ENCODE measurements at regions not wholly inside any gene's neighbourhood (a gene's known extent, or its start where the extent isn't known, plus 50 kb on each side); places are given as distances from the start of the nearest gene placed in this dataset.

DNA sequence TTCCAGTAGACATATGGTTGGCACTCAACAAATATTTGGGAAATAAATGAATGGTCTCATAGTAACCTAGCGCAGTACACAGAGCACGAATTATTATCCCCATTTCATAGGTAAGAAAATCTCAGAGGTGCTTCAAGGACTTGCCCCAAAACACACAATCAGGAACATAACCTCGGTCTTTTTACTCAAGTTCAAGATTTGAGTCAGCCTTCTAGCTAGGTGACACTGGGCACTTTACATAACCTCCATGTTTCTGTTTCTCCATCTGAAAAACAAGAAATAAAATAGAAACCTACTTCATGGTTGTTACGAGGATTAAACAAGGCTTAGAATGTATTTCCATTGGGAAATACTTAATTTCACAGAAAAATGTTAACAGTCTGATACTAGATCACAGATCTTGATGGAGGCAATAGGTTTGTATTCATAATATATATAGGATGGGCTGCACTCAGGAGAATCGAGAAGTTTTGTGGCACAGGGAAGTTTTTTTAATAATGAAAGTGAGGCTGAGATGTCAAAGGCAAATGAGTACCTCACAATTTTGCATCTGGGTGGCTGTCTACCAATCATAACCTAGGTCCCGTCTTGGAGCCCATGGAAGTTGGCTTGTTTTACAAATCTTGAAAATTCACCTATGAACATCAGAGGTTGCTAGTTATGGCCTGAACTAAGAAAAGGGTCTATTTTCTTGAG, 147.4 kb upstream of the ZC3H12C start:
- DNase-seq (ENCODE audit: low read depth): no peak
- TF ChIP-seq, protein P1, sequence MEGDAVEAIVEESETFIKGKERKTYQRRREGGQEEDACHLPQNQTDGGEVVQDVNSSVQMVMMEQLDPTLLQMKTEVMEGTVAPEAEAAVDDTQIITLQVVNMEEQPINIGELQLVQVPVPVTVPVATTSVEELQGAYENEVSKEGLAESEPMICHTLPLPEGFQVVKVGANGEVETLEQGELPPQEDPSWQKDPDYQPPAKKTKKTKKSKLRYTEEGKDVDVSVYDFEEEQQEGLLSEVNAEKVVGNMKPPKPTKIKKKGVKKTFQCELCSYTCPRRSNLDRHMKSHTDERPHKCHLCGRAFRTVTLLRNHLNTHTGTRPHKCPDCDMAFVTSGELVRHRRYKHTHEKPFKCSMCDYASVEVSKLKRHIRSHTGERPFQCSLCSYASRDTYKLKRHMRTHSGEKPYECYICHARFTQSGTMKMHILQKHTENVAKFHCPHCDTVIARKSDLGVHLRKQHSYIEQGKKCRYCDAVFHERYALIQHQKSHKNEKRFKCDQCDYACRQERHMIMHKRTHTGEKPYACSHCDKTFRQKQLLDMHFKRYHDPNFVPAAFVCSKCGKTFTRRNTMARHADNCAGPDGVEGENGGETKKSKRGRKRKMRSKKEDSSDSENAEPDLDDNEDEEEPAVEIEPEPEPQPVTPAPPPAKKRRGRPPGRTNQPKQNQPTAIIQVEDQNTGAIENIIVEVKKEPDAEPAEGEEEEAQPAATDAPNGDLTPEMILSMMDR (conservative IDR thresholded peaks at IDR 0.05; ENCODE audit: control insufficient read depth, insufficient read depth, low read depth, low read length): no peak
- no peak overlapping the region for H3K4me3 ChIP-seq (ENCODE audit: control insufficient read depth, low read depth, low read length)

DNA sequence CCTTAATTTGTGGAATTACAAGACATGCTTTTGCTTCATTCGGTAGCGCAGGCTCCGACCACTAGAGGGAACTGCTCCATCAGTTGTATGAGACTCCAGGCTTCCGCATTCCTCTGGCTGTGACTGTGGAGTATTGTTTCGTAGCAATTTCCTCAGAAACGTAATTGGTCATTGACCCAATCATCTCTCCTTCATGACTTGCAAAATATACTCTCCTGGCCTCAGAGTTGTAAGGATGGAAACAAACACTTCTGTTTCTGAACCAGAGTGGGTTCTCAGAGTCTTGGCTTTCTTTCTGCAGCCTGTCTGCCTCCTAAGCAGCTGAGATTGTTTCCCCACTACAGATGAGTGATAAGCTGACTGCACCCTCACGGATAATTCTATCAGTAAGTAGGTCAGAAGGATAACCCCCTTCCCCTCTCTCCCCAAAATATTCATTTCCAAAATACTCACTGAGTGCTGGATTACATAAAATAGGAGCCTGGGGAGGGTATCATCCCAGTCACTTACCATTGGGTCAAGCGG, 146.8 kb upstream of the ZC3H12C start:
- DNase-seq (ENCODE audit: low read depth): peak; percentile 98
- H3K4me3 ChIP-seq (ENCODE audit: control insufficient read depth, low read depth, low read length): peak overlapping the region; percentile 32
- TF ChIP-seq, protein P1 (conservative IDR thresholded peaks at IDR 0.05; ENCODE audit: control insufficient read depth, insufficient read depth, low read depth, low read length): peak; percentile 99

DNA sequence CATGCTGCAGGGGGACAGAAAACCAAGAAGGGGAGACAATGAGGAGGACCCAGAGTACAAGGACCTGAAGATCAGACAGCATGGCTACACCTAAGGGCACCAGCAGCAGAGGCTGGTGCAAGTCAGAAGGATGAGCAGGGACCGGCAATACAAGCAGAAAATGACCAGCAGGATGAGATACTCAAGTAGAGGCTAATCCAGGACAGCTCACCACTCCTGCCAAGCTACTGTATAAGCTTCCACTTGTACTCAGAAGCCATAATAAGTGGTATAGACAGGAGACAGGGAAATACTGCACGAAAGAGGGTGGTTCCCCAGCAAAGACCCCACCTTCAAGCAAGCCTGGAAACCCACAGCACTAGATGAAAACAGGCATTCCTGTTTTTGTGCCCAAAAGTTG, 138.7 kb upstream of the ZC3H12C start:
- H3K4me3 ChIP-seq (ENCODE audit: control insufficient read depth, low read depth, low read length): no peak overlapping the region
- no peak for DNase-seq (ENCODE audit: low read depth)
- TF ChIP-seq, protein P1 (conservative IDR thresholded peaks at IDR 0.05; ENCODE audit: control insufficient read depth, insufficient read depth, low read depth, low read length): no peak

DNA sequence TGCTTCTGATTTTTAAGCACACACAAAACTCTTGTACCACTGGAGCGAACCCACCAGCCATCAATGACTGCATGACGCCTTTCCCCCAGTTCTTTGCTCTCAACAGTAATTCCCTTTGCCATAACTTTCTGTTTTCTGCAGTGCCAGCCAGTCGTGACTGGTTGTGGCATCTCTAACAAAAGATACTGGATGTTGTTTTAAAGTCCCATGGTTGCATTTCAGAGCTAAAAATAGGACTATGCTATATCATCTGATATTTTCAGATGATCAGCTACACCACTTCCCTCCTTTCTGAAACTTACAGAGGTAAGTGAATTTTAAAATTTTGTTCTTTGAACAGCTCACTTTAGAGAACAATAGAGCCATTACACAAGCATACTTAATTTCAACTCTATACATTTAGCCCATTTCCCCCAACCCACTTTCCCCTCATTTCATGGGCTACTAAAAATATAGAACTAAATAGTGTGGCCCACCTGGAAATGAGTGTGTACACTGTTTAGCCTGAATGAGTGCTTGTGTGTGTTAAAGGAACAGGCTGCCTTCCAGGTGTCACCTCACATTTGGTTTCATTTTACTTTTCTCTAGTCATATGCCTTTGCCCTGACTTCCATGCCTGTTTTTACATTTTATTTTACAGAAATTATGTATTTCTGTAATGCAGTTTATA, 136.9 kb upstream of the ZC3H12C start:
- TF ChIP-seq, protein P1 (conservative IDR thresholded peaks at IDR 0.05; ENCODE audit: control insufficient read depth, insufficient read depth, low read depth, low read length): no peak
- no peak for DNase-seq (ENCODE audit: low read depth)

DNA sequence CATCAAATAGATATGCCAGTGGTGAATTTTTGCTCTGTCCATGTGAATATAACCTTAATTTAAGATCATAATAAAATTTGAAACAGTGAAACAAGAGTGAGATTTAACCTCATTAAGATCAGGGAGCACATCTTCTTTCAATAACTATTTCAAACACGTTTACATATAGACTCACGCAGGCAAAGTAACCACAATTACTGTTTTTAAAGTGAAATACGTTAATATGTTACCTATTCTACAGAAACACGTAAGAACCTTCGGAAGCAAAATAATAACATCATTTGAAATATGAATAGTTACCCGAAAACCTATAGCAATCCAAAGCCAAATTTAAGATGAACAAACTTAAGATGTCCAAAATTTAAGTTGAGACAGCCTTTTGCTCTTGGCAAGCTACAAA, 136.2 kb upstream of the ZC3H12C start:
- TF ChIP-seq, protein P1 (conservative IDR thresholded peaks at IDR 0.05; ENCODE audit: control insufficient read depth, insufficient read depth, low read depth, low read length): no peak
- DNase-seq (ENCODE audit: low read depth): no peak
- no peak overlapping the region for H3K4me3 ChIP-seq (ENCODE audit: control insufficient read depth, low read depth, low read length)

More for the DNA sequence above, 136.9 kb upstream of the ZC3H12C start:
- no peak overlapping the region for H3K4me3 ChIP-seq (ENCODE audit: control insufficient read depth, low read depth, low read length)

DNA sequence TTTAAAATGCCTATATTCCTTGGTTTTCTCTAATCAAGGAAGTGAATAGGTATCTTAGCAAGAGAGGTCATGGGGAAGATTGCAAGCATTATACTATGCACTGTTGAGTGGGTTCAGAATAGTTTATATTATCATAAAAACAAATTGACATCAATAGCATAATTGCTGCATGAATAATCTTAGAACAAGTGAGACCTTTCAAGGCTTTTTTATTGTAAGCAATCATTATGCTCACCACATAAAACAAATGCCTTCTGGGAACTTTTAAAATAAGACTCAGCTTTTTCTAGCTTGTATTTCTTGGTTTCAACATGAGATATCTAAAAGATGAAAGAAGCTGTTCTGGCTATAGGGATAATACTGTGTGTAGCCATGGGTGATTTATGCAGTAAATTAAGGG, 135.6 kb upstream of the ZC3H12C start:
- H3K4me3 ChIP-seq (ENCODE audit: control insufficient read depth, low read depth, low read length): no peak overlapping the region
- no peak for DNase-seq (ENCODE audit: low read depth)
- TF ChIP-seq, protein P1 (conservative IDR thresholded peaks at IDR 0.05; ENCODE audit: control insufficient read depth, insufficient read depth, low read depth, low read length): no peak

Measured in fibroblast of mammary gland (primary cell).